GM21423 (cell line): ENCODE measurements at regions not wholly inside any gene's neighbourhood (a gene's known extent, or its start where the extent isn't known, plus 50 kb on each side); places are given as distances from the start of the nearest gene placed in this dataset.
"Not testable (repeated sequence)": the region's sequence is repeated elsewhere in the genome, so short reads cannot be mapped to it uniquely, and the experiment has no call there.

Experiments
- ATAC-seq: cut with Tn5 transposase; IDR thresholded peaks from one replicate; pipeline ENCODE4 v1.9.1; 2021; ENCODE audit warnings: mild to moderate bottlenecking, moderate library complexity; ENCODE audit not compliant: unreplicated experiment

- no peak for ATAC-seq
These were observed 1954.6 kb upstream of the FLRT2 start for GRCh38 chr14:83575301-83575700.

- ATAC-seq = no peak
These were observed 1946.7 kb upstream of the FLRT2 start for GRCh38 chr14:83583201-83583600.

- no peak for ATAC-seq
These were observed 1935.1 kb upstream of the FLRT2 start for GRCh38 chr14:83594874-83595273.

GRCh38 chr14:83607682-83608081 lies 1922.3 kb upstream of the FLRT2 start:
- no peak for ATAC-seq

GRCh38 chr14:83611491-83611890 lies 1918.5 kb upstream of the FLRT2 start:
- no peak for ATAC-seq

- ATAC-seq = no peak
These were observed 1918.0 kb upstream of the FLRT2 start for GRCh38 chr14:83611906-83612390.

GRCh38 chr14:83614956-83615355 lies 1915.0 kb upstream of the FLRT2 start:
- ATAC-seq = no peak

- no peak for ATAC-seq
These were observed 1905.4 kb upstream of the FLRT2 start for GRCh38 chr14:83624541-83624940.

GRCh38 chr14:83632375-83632774 lies 1897.6 kb upstream of the FLRT2 start:
- no peak for ATAC-seq

GRCh38 chr14:83638748-83639504 lies 1891.0 kb upstream of the FLRT2 start:
- no peak for ATAC-seq

- ATAC-seq = not testable (repeated sequence)
These were observed 1890.5 kb upstream of the FLRT2 start for GRCh38 chr14:83639505-83639875.

- ATAC-seq = no peak
These were observed 1883.7 kb upstream of the FLRT2 start for GRCh38 chr14:83646228-83646627.

GRCh38 chr14:83660597-83660996 lies 1869.3 kb upstream of the FLRT2 start:
- no peak for ATAC-seq

- no peak for ATAC-seq
These were observed 1865.6 kb upstream of the FLRT2 start for GRCh38 chr14:83664389-83664788.

GRCh38 chr14:83689265-83689664 lies 1840.7 kb upstream of the FLRT2 start:
- ATAC-seq = no peak

- no peak for ATAC-seq
These were observed 1832.8 kb upstream of the FLRT2 start for GRCh38 chr14:83697099-83697498.

- ATAC-seq = no peak
These were observed 1827.3 kb upstream of the FLRT2 start for GRCh38 chr14:83702619-83703018.

- no peak for ATAC-seq
These were observed 1823.6 kb upstream of the FLRT2 start for GRCh38 chr14:83706231-83706954.

GRCh38 chr14:83707056-83707455 lies 1822.9 kb upstream of the FLRT2 start:
- no peak for ATAC-seq

GRCh38 chr14:83709116-83709515 lies 1820.8 kb upstream of the FLRT2 start:
- no peak for ATAC-seq

GRCh38 chr14:83711046-83711445 lies 1818.9 kb upstream of the FLRT2 start:
- ATAC-seq = no peak

- no peak for ATAC-seq
These were observed 1817.4 kb upstream of the FLRT2 start for GRCh38 chr14:83712418-83713129.
